ENCODE measurements at regions not wholly inside any gene's neighbourhood (a gene's known extent, or its start where the extent isn't known, plus 50 kb on each side); places are given as distances from the start of the nearest gene placed in this dataset.

DNA sequence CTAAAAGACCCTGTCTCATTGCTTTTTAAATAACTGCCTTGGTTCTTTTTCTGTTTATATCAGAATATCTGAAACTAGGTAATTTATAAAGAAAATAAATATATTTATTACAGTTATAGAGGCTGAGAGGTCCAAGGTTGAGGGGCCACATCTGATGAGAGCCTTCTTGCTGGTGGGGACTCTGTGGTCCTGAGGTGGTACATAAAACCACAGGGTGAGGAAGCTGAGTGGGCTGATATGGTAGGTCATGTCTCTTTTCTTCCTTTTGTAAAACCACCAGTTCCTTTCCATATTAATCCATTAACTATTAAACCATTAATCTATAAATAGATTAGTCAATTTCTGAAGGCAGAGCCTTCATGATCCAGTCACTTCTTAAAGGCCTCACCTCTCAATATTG is 109.5 kb upstream of the SPRY2 start:
- H3K36me3 ChIP-seq (ENCODE audit: insufficient read depth, low read length), result no peaks in the 10 kb centered on the region
- H3K27ac ChIP-seq (ENCODE audit: low read depth, low read length), result no peak overlapping the region
- peaks cover 11% of the 10 kb centered on the region for H3K4me1 ChIP-seq (ENCODE audit: control insufficient read depth, insufficient read depth, low read length, unreplicated experiment)
- H3K27me3 ChIP-seq (ENCODE audit: insufficient read depth, low read length), result no peaks in the 10 kb centered on the region
- H3K4me3 ChIP-seq (ENCODE audit: low read depth, low read length), result no peak overlapping the region
- no peak overlapping the region for H2AFZ ChIP-seq (ENCODE audit: low read length, unreplicated experiment)
- no peaks in the 10 kb centered on the region for H3K79me2 ChIP-seq (ENCODE audit: control insufficient read depth, insufficient read depth, low read length, unreplicated experiment)

DNA sequence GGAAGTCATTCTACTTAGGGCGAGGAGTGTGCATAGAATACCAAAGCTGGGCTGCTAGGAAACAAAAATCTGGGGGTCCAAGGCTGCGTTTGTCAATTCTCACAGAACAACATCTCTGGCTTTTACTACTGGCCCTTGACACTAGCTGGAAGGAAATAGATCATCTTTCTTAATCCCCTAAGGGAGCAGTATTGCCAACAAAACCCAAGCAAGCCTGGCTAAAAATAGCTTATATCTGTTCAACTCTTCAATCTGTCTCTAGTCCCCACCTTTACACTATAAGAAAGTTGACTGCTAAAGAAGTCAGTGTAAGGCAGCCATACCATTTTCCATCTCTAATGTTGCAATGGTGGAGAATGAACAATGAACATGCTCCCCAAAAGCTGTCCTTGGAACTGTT is 107.8 kb upstream of the SPRY2 start:
- H3K4me1 ChIP-seq (ENCODE audit: control insufficient read depth, insufficient read depth, low read length, unreplicated experiment), result peaks cover 10% of the 10 kb centered on the region

DNA sequence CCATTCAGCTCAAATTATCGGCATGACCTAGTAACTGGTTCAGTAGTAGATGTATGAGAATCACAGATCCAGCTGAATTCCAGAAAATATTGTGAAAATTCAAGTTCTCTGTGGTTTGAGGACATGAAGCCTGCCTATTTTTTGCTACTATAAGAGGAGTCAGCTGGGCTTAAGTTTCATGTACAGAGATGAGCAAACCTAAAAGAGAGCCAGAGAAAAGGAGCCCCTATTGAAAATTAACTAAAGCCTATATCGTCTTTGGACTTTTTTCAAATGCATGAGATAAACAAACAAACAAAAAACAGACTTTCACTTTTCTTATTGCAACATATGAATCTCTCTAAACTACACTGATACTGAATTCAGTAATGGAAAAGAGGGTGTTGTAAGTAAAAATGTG is 106.8 kb upstream of the SPRY2 start:
- Histone ChIP-seq H3K36me3 (ENCODE audit: insufficient read depth, low read length) (no peaks in the 10 kb centered on the region), H3K79me2 (ENCODE audit: control insufficient read depth, insufficient read depth, low read length, unreplicated experiment) (no peaks in the 10 kb centered on the region), H2AFZ (ENCODE audit: low read length, unreplicated experiment) (peak overlapping the region; percentile 74), H3K27me3 (ENCODE audit: insufficient read depth, low read length) (no peaks in the 10 kb centered on the region), H3K4me1 (ENCODE audit: control insufficient read depth, insufficient read depth, low read length, unreplicated experiment) (peaks cover 9% of the 10 kb centered on the region), H3K4me3 (ENCODE audit: low read depth, low read length) (no peak overlapping the region), H3K27ac (ENCODE audit: low read depth, low read length) (no peak overlapping the region)

More for the DNA sequence above, 107.8 kb upstream of the SPRY2 start:
- Histone ChIP-seq H3K79me2 (ENCODE audit: control insufficient read depth, insufficient read depth, low read length, unreplicated experiment) (no peaks in the 10 kb centered on the region), H3K36me3 (ENCODE audit: insufficient read depth, low read length) (no peaks in the 10 kb centered on the region), H3K4me3 (ENCODE audit: low read depth, low read length) (no peak overlapping the region), H2AFZ (ENCODE audit: low read length, unreplicated experiment) (no peak overlapping the region), H3K27ac (ENCODE audit: low read depth, low read length) (no peak overlapping the region), H3K27me3 (ENCODE audit: insufficient read depth, low read length) (no peaks in the 10 kb centered on the region)

DNA sequence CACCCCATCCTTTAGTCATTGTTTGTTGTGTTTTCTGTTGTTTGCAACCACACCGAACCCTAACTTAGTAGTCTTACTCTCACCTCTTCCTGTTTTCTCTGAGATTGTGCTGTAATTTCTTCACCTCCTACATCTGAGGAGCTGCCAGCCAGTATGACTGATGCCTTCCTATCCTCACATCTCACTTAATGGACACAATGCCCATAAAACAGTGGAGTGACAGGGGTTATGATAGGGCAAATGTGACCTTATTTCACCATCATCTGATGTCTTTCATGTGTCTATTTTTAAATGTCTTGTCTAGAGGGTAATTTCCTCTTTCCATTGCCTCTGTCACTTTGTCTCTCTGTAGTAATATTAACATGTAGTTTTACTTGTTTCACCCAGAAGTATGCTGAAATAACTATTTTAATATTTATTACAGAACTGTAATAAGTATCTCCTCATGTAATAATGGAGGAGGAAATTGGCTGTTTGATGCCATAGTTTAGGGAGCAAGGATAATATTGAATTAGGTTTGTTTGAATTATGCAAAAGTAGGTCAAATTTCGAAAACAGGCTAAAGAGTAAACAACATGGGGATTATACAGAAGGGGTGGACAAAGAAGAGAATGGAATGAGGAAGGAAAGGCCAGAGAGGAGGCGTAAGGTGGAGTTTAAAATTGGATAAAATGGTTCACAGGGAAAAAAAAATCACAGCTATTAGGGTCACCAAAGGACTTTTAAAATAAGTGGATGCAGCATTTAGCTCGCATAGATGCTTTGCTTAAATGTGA is 103.5 kb upstream of the SPRY2 start:
- no peak overlapping the region for H3K27ac ChIP-seq (ENCODE audit: low read depth, low read length)
- no peaks in the 10 kb centered on the region for H3K79me2 ChIP-seq (ENCODE audit: control insufficient read depth, insufficient read depth, low read length, unreplicated experiment)
- H2AFZ ChIP-seq (ENCODE audit: low read length, unreplicated experiment), result no peak overlapping the region
- no peaks in the 10 kb centered on the region for H3K27me3 ChIP-seq (ENCODE audit: insufficient read depth, low read length)
- H3K4me1 ChIP-seq (ENCODE audit: control insufficient read depth, insufficient read depth, low read length, unreplicated experiment), result peaks cover 12% of the 10 kb centered on the region
- no peaks in the 10 kb centered on the region for H3K36me3 ChIP-seq (ENCODE audit: insufficient read depth, low read length)
- H3K4me3 ChIP-seq (ENCODE audit: low read depth, low read length), result no peak overlapping the region

DNA sequence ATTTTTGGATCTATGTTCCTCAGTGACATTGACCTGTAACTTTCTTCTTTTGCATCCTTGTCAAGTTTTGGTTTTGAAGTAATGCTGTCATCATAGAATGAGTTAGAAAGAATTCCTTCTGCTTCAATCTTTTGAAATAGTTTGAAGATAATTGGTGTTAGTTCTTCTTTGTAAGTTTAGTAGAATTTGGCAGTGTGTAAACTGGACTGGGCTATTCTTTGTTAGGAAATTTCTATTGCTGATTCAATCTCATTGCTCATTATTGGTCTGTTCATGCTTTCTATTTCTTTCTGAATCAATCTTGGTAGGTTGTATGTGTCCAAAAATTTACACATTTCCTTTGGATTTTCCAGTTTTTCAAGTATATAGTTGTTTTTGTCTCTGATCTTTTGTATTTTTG is 101.7 kb upstream of the SPRY2 start:
- no peak overlapping the region for H3K4me3 ChIP-seq (ENCODE audit: low read depth, low read length)
- no peaks in the 10 kb centered on the region for H3K36me3 ChIP-seq (ENCODE audit: insufficient read depth, low read length)
- H3K79me2 ChIP-seq (ENCODE audit: control insufficient read depth, insufficient read depth, low read length, unreplicated experiment), result no peaks in the 10 kb centered on the region
- H2AFZ ChIP-seq (ENCODE audit: low read length, unreplicated experiment), result no peak overlapping the region
- H3K27ac ChIP-seq (ENCODE audit: low read depth, low read length), result no peak overlapping the region
- peaks cover 5% of the 10 kb centered on the region for H3K4me1 ChIP-seq (ENCODE audit: control insufficient read depth, insufficient read depth, low read length, unreplicated experiment)
- no peaks in the 10 kb centered on the region for H3K27me3 ChIP-seq (ENCODE audit: insufficient read depth, low read length)

DNA sequence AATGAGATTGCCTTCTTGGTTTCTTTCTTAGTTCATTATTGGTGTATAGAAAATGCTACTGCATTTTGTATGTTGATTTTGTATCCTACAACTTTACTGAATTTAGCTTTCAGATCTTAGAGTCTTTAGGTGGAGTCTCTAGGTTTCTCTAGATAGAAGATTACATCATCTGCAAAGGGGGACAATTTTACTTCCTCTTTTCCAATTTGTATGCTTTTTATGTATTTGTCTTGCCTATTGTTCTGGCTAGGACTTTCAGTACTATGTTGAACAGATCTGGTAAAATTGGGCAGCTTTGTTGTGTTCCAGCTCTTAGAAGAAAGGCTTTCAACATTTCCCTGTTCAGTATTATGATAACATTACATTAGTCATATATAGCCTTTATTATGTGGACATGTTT is 101.0 kb upstream of the SPRY2 start:
- peaks cover 4% of the 10 kb centered on the region for H3K4me1 ChIP-seq (ENCODE audit: control insufficient read depth, insufficient read depth, low read length, unreplicated experiment)
- H3K79me2 ChIP-seq (ENCODE audit: control insufficient read depth, insufficient read depth, low read length, unreplicated experiment), result no peaks in the 10 kb centered on the region
- H2AFZ ChIP-seq (ENCODE audit: low read length, unreplicated experiment), result no peak overlapping the region
- no peak overlapping the region for H3K4me3 ChIP-seq (ENCODE audit: low read depth, low read length)
- no peaks in the 10 kb centered on the region for H3K27me3 ChIP-seq (ENCODE audit: insufficient read depth, low read length)
- no peaks in the 10 kb centered on the region for H3K36me3 ChIP-seq (ENCODE audit: insufficient read depth, low read length)
- no peak overlapping the region for H3K27ac ChIP-seq (ENCODE audit: low read depth, low read length)

DNA sequence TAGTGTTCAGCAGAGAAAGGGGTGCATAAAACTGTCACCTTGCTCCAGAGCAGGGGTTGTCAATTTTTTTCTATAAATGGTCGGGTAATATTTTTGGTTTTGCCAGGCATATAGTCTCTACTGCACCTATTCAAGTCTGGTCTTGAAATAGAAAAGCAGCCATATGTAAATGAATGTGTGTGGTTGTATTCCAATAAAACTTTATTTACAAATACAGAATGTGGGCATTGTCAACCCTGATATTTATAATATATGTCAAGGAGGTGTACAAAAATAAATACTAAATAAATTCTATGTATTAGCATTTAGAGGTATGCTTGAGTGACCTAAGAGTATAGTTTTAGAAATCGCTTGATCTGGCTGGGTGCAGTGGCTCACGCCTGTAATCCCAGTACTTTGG is 97.6 kb upstream of the SPRY2 start:
- Histone ChIP-seq H3K4me1 (ENCODE audit: control insufficient read depth, insufficient read depth, low read length, unreplicated experiment) (peaks cover 13% of the 10 kb centered on the region), H3K79me2 (ENCODE audit: control insufficient read depth, insufficient read depth, low read length, unreplicated experiment) (no peaks in the 10 kb centered on the region), H3K36me3 (ENCODE audit: insufficient read depth, low read length) (no peaks in the 10 kb centered on the region), H2AFZ (ENCODE audit: low read length, unreplicated experiment) (no peak overlapping the region), H3K27ac (ENCODE audit: low read depth, low read length) (no peak overlapping the region), H3K4me3 (ENCODE audit: low read depth, low read length) (no peak overlapping the region), H3K27me3 (ENCODE audit: insufficient read depth, low read length) (no peaks in the 10 kb centered on the region)

DNA sequence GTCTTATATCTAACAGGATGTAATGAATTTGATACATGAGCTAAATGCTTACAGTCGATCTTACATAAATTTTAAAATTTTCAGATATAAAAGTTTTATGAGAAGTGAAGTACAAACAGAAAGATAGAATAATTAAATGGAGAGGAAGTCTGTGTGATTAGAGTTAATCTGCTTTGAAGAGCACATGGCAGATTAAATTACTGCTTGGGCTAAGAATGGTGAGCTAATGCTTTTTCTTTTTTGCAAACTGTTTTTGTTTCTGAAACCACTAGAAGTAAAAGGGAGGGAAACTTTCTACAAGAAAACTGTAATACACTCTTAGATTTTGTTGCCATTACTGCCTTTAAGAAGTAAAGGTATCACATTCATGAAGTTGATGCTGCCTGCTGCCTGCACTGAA is 96.3 kb upstream of the SPRY2 start:
- no peak overlapping the region for H3K27ac ChIP-seq (ENCODE audit: low read depth, low read length)
- H3K36me3 ChIP-seq (ENCODE audit: insufficient read depth, low read length), result no peaks in the 10 kb centered on the region
- peak overlapping the region; percentile 44 for H2AFZ ChIP-seq (ENCODE audit: low read length, unreplicated experiment)

DNA sequence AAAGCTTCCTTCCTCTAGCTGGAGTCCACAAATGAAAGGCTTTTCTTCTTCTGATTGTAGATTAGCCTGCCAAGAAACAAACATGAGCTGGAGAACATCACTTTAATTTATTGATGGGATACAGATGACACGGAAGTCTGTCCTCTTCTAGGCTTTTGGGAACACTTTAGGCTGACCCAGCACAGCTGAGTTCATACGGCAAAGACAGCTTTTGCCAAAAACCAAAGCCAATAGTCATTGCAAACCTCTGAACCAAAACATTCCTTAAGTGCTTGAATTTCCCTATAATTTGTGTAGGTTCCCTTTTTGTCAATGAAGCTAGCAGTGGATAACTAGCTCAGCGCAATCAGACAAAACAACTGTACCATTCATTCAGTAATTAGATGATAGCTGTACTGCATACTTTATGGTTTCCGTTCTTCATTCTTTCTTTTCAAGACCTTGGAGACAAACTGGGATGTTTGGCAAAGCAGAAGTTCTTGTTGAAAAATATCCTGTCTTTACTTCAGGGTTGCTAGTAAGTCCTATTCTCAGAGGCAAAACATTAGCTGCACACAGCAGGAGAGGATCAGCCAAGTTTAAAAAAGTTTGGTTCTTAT is 95.7 kb upstream of the SPRY2 start:
- Histone ChIP-seq H3K27ac (ENCODE audit: low read depth, low read length) (no peak overlapping the region), H2AFZ (ENCODE audit: low read length, unreplicated experiment) (peak overlapping the region; percentile 44), H3K79me2 (ENCODE audit: control insufficient read depth, insufficient read depth, low read length, unreplicated experiment) (no peaks in the 10 kb centered on the region), H3K27me3 (ENCODE audit: insufficient read depth, low read length) (no peaks in the 10 kb centered on the region), H3K4me1 (ENCODE audit: control insufficient read depth, insufficient read depth, low read length, unreplicated experiment) (peaks cover 10% of the 10 kb centered on the region), H3K4me3 (ENCODE audit: low read depth, low read length) (peak overlapping the region; percentile 56), H3K36me3 (ENCODE audit: insufficient read depth, low read length) (no peaks in the 10 kb centered on the region)

More for the DNA sequence above, 96.3 kb upstream of the SPRY2 start:
- peaks cover 11% of the 10 kb centered on the region for H3K4me1 ChIP-seq (ENCODE audit: control insufficient read depth, insufficient read depth, low read length, unreplicated experiment)
- H3K27me3 ChIP-seq (ENCODE audit: insufficient read depth, low read length), result no peaks in the 10 kb centered on the region
- H3K79me2 ChIP-seq (ENCODE audit: control insufficient read depth, insufficient read depth, low read length, unreplicated experiment), result no peaks in the 10 kb centered on the region
- no peak overlapping the region for H3K4me3 ChIP-seq (ENCODE audit: low read depth, low read length)

DNA sequence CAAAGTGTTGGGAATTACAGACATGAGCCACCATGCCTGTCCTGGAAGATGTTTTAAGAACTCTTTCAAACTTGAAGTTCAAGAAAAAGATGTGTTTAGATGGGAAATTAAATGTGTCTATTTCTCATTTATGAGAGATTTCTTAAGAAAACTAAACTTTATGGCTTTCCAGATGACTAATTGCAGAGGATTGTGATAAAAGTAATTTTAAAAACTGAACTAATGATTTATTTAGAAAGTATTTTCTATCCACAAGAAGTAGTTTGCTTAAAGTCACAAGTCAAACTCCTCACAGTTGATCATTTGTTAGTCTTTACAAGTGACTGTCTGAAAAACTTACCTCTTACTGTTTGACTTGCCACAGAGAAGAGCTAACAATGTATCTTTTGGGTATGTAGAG is 89.6 kb upstream of the SPRY2 start:
- Histone ChIP-seq H3K4me1 (ENCODE audit: control insufficient read depth, insufficient read depth, low read length, unreplicated experiment) (peaks cover 3% of the 10 kb centered on the region), H3K36me3 (ENCODE audit: insufficient read depth, low read length) (no peaks in the 10 kb centered on the region), H2AFZ (ENCODE audit: low read length, unreplicated experiment) (no peak overlapping the region), H3K79me2 (ENCODE audit: control insufficient read depth, insufficient read depth, low read length, unreplicated experiment) (no peaks in the 10 kb centered on the region), H3K4me3 (ENCODE audit: low read depth, low read length) (no peak overlapping the region), H3K27me3 (ENCODE audit: insufficient read depth, low read length) (no peaks in the 10 kb centered on the region), H3K27ac (ENCODE audit: low read depth, low read length) (no peak overlapping the region)

Measured in ACC112 (cell line).